Mucosa of rectum (tissue), 2 donors: ENCODE measurements at regions not wholly inside any gene's neighbourhood (a gene's known extent, or its start where the extent isn't known, plus 50 kb on each side); places are given as distances from the start of the nearest gene placed in this dataset.

ENCODE experiments used
- H3K27ac ChIP-seq, 2 donors: one replicate each; pipeline ENCODE4 v1.7.0; 2013; ENCODE audit warnings: inconsistent platforms in 2 of 2, low read depth in 2 of 2, low read length in 2 of 2
- H3K27me3 ChIP-seq, 2 donors: one replicate each; pipeline ENCODE4 v1.7.0; 2013; ENCODE audit warnings: low read length in 2 of 2; ENCODE audit not compliant: control insufficient read depth in 2 of 2, insufficient read depth in 2 of 2
- H3K36me3 ChIP-seq, 2 donors: one replicate each; pipeline ENCODE4 v1.7.0; 2013; ENCODE audit warnings: low read length in 2 of 2; ENCODE audit not compliant: control insufficient read depth in 2 of 2, insufficient read depth in 2 of 2
- H3K4me1 ChIP-seq, 2 donors: one replicate each; pipeline ENCODE4 v1.7.0; 2013; ENCODE audit warnings: low read length in 2 of 2, mild to moderate bottlenecking in 1 of 2; ENCODE audit not compliant: control insufficient read depth in 2 of 2, insufficient read depth in 2 of 2
- H3K4me3 ChIP-seq, 2 donors: one replicate each; pipeline ENCODE4 v1.7.0; 2013; ENCODE audit warnings: low read length in 2 of 2
- H3K9ac ChIP-seq, 2 donors: one replicate each; pipeline ENCODE4 v1.7.0; 2013; ENCODE audit warnings: low read length in 2 of 2, low read depth in 1 of 2, mild to moderate bottlenecking in 1 of 2
- H3K9me3 ChIP-seq, 2 donors: one replicate each; pipeline ENCODE4 v1.7.0; 2013; ENCODE audit warnings: low read length in 2 of 2; ENCODE audit not compliant: control insufficient read depth in 2 of 2
- donor health status: healthy.
- donor health status: Normal muscosa, but diverticular disease.

DNA sequence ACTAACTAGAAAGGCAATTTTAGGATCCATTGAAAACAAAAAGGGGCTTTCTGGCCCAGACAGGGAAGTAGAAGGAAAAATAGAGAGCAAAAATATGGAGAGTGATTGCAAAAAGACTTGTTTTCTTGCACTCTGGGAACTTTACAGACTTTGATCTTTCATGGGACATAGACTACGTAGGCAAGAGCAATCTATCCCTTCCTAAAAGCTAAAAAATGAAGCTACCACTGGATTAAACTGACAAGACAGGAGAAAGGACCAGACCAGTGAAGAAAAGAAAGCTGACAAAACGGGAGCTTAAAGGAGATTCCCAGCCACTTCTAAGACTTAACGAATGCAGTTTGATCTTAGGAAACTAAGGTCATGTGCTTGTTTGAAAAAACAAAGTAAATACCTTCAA, 524.5 kb downstream of the KLF5 start:
- Histone ChIP-seq H3K36me3 (no peaks in the 10 kb centered on the region), H3K4me1 (no peaks in the 10 kb centered on the region), H3K9ac (no peak overlapping the region), H3K27me3 (no peaks in the 10 kb centered on the region), H3K4me3 (no peak overlapping the region), H3K27ac (no peak overlapping the region), H3K9me3 (no peaks in the 10 kb centered on the region)

DNA sequence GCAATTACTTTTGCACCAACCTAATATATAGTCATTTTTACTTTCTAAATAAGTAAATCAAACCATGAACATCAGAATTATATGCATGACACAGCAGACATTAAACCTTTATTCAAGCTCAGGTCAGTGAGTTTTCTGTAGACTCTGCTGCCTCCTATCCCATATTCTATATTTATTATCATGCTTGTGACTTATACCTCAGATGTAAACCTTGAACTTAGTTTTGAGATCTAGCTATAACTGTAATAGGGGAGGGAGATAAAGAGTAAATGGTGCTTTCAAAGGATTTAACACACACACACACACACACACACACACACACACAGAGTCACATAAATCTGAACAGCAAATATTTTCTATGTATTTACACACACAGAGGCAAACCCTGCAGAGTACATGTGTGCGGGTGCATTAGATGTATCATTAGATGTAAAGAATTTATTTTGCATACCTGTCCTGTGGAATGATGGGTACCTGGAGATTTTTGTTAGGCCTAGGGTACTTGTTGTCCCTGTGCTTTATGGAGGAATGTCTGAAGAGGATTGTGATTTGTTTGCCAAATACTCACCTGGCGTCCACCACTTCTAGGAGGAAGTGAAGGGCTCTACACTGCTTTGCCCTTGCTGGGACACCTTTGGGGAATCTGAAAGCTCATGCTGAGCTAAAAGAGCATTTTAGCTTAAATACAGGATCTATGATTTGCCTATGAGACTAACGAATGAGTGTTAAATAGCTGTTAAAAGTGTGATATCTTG, 521.9 kb downstream of the KLF5 start:
- no peak overlapping the region for H3K4me3 ChIP-seq
- no peak overlapping the region for H3K27ac ChIP-seq
- H3K4me1 ChIP-seq, result no peaks in the 10 kb centered on the region
- H3K9me3 ChIP-seq, result no peaks in the 10 kb centered on the region
- H3K36me3 ChIP-seq, result no peaks in the 10 kb centered on the region
- H3K27me3 ChIP-seq, result no peaks in the 10 kb centered on the region
- no peak overlapping the region for H3K9ac ChIP-seq

DNA sequence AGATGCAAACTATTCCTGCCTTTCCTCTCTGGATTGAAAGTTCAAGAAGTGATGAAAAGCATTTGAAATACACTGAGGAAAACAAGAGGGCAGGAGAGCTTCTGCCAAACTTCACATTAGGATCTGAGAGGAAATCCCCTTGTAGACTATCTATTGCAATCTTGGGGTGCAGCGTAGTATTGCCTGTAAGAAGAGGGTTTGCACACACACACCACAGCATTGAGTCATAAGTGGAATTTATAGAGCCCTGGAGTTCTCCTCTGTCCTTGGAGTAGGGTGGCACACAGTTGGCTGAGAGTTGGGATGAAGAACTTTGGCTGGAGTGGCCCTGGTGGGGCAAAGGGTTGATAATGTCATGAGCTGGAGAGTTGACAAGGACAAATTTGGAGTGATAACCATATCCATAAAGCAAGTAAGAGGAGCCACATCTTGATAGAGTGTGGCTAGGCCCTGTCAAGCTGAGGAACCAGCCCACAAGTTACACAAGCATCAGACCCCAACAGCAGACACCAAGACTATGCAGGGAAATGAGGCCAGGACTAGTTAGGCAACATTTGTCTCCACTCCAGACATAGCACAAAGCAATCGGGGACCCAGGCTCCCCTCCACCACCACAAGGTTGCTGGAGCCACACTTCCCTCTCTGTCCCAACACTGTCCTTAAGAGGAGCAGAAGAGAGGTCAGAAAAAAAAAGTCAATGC, 520.9 kb downstream of the KLF5 start:
- no peaks in the 10 kb centered on the region for H3K36me3 ChIP-seq
- H3K9ac ChIP-seq, result no peak overlapping the region
- no peak overlapping the region for H3K27ac ChIP-seq
- H3K4me1 ChIP-seq, result no peaks in the 10 kb centered on the region
- no peaks in the 10 kb centered on the region for H3K27me3 ChIP-seq
- no peaks in the 10 kb centered on the region for H3K9me3 ChIP-seq
- no peak overlapping the region for H3K4me3 ChIP-seq

DNA sequence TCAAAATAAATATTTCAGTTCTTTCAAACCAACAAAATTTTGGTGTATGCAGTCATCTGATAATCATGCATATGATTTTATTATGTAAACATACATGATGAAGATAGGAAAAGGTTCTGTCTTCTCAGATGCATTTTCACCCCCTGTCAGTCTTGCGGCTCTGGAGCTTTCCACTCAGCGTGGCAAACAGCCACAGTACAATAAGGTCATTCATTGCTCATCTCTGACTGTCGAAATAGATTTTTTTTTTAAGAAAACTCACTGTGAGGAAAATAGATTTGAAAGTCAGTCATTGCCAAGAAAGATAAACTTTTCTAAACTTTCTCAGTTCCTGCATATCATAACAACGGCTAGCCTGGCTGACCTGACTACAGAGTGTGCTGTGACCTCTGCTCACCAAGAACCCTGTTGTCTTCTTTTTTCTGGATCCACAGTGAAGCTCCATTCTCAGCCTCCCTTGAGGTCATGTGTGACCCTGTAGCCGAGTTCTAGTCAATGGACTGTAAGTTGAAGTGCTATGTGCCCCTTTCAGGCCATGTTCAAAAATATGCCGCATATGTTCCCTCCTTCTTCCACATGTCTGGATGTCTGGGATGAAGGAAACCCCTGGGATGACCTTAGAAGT, 519.6 kb downstream of the KLF5 start:
- Histone ChIP-seq H3K4me1 (no peaks in the 10 kb centered on the region), H3K4me3 (no peak overlapping the region), H3K36me3 (no peaks in the 10 kb centered on the region), H3K9ac (no peak overlapping the region), H3K27me3 (no peaks in the 10 kb centered on the region), H3K27ac (no peak overlapping the region), H3K9me3 (no peaks in the 10 kb centered on the region)

DNA sequence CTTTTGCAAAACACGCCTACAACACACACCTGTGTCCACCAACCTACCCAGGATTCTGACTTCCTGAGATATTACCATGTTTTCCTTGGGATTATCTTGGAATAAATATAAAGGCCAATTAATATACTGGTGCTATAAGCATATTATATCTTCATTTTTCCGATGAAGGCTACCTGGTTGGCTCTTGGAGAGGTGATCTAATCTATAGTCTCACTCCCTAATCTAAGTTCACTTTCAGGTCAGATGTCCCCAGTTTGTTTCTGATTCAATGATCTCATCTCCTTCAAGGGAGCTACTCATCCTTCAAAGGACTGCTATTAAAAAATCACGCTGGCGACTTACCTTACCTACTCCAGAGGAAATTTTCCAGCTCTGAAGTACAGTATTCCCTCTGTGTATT, 517.5 kb downstream of the KLF5 start:
- Histone ChIP-seq H3K4me1 (no peaks in the 10 kb centered on the region), H3K27ac (no peak overlapping the region), H3K9ac (no peak overlapping the region), H3K36me3 (no peaks in the 10 kb centered on the region), H3K9me3 (no peaks in the 10 kb centered on the region), H3K27me3 (no peaks in the 10 kb centered on the region), H3K4me3 (no peak overlapping the region)

DNA sequence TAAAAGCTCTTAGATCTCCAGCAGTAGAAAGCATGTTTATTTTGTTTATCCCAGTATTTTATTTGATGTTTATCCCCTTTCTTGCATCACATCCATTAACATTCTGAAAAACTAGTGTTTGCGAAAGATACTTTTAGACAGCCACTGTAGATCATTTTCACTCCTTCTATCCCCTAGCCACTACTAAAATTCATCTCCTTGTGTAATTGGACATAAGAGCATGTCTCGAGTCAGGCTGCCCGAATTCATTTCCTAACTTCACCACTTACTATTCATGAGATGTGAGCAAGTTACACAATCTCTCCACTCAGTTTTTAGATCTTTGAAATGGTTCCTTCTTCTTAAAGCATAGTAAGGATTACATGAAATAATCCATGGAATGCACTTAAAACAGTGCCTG, 514.0 kb downstream of the KLF5 start:
- no peaks in the 10 kb centered on the region for H3K9me3 ChIP-seq
- H3K4me1 ChIP-seq, result no peaks in the 10 kb centered on the region
- H3K9ac ChIP-seq, result no peak overlapping the region
- no peaks in the 10 kb centered on the region for H3K27me3 ChIP-seq
- H3K4me3 ChIP-seq, result no peak overlapping the region
- no peaks in the 10 kb centered on the region for H3K36me3 ChIP-seq
- no peak overlapping the region for H3K27ac ChIP-seq

DNA sequence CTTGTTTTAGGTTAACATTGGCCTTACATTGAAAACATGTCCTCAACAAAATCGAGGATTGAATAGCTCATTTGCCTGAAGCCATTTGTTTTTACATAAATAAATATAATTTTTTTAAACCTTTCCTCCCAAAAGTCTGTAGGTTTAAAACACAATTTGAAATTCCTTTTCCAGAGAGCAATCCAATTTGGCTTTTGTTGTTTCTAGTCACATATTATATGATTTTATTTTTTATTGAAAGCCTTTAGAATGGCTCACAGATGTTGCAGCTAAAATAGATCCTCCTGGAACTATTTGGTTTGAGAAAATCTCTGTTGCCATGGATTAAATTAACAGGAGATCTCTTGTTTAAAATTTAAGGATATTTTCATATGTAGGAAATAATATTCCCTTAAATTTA, 512.6 kb downstream of the KLF5 start:
- Histone ChIP-seq H3K9me3 (no peaks in the 10 kb centered on the region), H3K27me3 (no peaks in the 10 kb centered on the region), H3K36me3 (no peaks in the 10 kb centered on the region), H3K9ac (no peak overlapping the region), H3K27ac (no peak overlapping the region), H3K4me3 (no peak overlapping the region), H3K4me1 (no peaks in the 10 kb centered on the region)

DNA sequence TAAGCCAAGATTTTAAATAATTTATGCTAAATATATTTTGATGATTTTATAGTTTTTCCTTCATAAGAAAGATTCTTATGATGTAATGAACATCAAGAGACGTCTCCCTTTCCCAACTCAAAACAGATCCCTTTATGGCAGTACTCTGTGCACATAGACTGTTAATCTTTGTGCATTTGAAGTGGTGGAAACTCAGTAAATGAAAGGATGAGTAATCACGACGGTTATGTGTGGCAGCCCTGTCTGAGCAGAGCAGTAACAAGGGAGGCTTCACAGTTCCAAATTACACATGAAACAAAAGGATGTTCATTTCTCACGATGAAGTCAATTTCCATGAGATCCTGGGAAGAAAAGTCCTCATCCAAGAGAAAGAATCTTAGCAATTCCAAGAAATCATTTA, 498.1 kb downstream of the KLF5 start:
- H3K27ac ChIP-seq, result no peak overlapping the region
- no peaks in the 10 kb centered on the region for H3K9me3 ChIP-seq
- no peaks in the 10 kb centered on the region for H3K4me1 ChIP-seq
- H3K4me3 ChIP-seq, result no peak overlapping the region
- no peak overlapping the region for H3K9ac ChIP-seq
- H3K27me3 ChIP-seq, result no peaks in the 10 kb centered on the region
- no peaks in the 10 kb centered on the region for H3K36me3 ChIP-seq

DNA sequence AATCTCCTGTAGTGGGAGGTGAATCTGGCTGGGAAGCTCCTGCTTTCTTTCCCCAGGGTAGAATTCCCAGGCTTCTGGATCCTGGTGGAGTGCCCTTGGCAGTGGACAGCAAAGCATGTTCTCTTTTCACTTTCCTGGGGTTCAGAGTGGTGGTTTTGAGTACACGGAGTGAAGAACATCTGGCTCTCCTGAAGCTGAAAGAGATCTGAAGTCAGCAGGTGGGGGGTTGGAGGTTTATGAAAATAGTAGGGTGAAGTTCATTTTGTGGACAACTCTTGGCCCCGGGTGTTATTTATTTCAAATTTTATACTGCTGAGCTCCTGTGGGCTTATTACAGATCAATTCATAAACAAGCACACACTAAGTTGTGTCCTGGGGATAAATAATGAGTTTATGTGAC, 497.3 kb downstream of the KLF5 start:
- Histone ChIP-seq H3K9ac (no peak overlapping the region), H3K36me3 (no peaks in the 10 kb centered on the region), H3K27ac (no peak overlapping the region), H3K27me3 (no peaks in the 10 kb centered on the region), H3K9me3 (no peaks in the 10 kb centered on the region), H3K4me1 (no peaks in the 10 kb centered on the region), H3K4me3 (no peak overlapping the region)

DNA sequence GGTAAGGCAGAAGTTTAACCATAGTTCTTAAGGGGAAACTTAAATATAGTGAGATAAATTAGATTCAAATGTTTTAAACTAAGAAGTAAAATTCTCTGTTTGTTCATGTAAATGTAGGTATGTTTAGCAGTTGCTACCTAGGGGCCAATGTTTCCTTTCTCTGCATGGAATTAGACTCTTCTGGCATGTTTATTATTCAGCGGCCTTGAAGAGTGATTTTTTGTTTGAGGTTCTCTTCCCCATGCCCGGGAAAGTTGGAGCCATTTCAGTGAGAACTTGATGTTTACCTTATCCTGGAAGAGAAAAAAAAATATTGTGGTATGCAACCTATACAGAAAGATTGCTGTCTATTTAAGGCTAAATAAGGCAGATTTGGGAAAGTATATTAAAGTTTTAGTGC, 492.9 kb downstream of the KLF5 start:
- no peaks in the 10 kb centered on the region for H3K4me1 ChIP-seq
- H3K36me3 ChIP-seq, result no peaks in the 10 kb centered on the region
- no peaks in the 10 kb centered on the region for H3K27me3 ChIP-seq
- H3K27ac ChIP-seq, result no peak overlapping the region
- H3K4me3 ChIP-seq, result no peak overlapping the region
- no peak overlapping the region for H3K9ac ChIP-seq
- no peaks in the 10 kb centered on the region for H3K9me3 ChIP-seq
